ENCODE measurements at regions not wholly inside any gene's neighbourhood (a gene's known extent, or its start where the extent isn't known, plus 50 kb on each side); places are given as distances from the start of the nearest gene placed in this dataset.
"Not testable (repeated sequence)": the region's sequence is repeated elsewhere in the genome, so short reads cannot be mapped to it uniquely, and the experiment has no call there.

GRCh38 chr3:28042095-28042635 lies 199.3 kb upstream of the CMC1 start:
- no peak for DNase-seq

- no peak for DNase-seq
Measured at GRCh38 chr3:28042707-28043106, 198.7 kb upstream of the CMC1 start.

- no peak for DNase-seq
Measured at GRCh38 chr3:28050120-28050519, 191.3 kb upstream of the CMC1 start.

DNA sequence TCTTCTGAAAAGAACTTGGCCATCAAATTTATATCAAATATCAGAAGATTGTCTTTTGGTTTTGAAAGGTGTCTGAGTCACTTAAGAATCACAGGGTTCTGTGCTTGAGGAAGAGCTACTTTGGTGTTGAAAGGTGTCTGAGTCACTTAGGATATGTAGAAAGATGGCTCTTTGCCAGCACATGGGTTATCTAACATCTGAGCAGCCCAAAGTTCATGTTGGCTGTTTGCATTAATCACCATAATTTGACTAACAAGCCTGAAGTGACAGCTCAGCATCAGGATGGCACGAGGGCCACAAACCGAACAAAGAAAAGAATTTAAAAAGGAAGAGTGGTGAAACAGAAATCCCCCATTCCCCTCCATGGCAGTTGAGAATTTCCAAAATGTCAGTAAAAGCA lies 190.5 kb upstream of the CMC1 start:
- DNase-seq = no peak

GRCh38 chr3:28053759-28054158 lies 187.7 kb upstream of the CMC1 start:
- no peak for DNase-seq

DNA sequence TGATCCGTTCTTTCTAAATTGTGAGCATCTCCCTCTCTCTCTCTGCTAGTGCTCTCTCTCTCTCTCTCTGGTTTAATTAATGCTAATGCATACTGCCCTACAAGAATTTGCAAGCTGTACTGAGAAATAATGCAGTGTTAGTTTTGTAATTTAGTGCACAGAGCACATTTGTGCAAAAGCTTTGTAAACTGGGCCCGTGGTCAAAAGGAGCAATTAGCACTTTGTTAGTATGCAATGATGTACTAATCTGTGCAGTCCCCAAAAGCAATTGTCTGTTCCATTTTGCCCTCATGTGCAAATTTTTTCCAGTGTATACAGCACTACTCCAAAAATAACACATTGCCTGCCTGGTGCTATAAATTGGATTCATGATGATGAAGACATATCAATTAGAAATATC lies 184.6 kb upstream of the CMC1 start:
- DNase-seq = no peak

DNA sequence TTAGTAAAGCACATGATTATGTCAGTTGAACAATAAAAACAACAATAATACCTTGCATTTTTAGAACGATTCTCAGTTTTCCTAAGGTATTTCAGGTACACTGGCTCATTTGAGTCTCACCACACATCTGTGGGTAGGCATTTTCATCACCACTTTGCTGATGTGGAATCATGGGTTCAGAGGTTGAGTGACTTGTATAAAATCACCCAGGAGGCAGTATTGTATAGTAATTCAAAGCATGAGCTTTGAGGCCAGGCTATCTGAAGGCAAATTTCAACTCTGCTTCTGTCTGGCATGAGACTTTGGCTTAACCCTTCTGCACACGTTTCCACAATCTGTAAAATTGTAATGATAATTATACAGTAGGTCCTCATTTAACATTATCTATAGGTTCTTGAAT lies 183.9 kb upstream of the CMC1 start:
- no peak for DNase-seq

- not testable (repeated sequence) for DNase-seq
Measured at GRCh38 chr3:28059199-28059598, 182.2 kb upstream of the CMC1 start.

DNA sequence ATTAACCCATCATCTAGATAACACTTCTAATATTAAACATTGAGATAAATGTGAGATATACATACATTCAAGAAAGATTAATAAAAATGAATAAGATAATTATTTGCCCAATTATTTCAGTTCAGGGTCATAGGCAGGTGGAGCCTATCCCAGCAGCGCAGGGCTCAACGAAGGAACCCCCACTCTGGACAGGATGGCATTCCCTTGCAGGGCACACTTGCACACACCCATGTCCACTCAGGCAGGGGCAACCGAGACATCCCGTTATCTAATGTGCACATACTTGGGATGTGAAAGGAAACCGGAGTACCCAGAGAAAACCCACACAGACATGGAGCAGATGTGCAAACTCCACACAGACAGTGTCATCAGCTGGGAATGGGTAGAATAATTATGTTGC lies 175.4 kb upstream of the CMC1 start:
- DNase-seq = no peak

- no peak for DNase-seq
Measured at GRCh38 chr3:28067014-28067413, 174.4 kb upstream of the CMC1 start.

- DNase-seq = no peak
Measured at GRCh38 chr3:28068342-28068741, 173.1 kb upstream of the CMC1 start.

DNA sequence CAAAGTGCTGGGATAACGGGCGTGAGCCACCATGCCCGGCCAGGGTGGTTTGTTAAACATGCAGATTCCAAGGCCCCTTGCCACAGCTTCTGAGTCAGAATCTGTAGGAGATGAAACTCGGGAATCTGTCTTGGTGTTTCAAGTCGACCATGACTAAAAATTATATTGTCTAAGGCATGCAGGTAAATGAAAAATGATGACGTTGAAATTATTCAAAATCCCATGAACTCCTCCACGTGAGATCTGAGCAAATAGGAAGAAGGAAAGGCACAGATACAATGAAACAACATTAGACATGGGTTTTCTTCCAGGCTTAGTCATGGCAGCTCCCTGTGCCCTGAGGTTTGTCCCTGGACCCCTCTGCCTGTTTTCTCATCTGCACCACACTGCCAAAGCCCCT lies 172.0 kb upstream of the CMC1 start:
- no peak for DNase-seq

GRCh38 chr3:28076246-28076645 lies 165.2 kb upstream of the CMC1 start:
- DNase-seq = no peak

- no peak for DNase-seq
Measured at GRCh38 chr3:28077572-28077971, 163.8 kb upstream of the CMC1 start.

GRCh38 chr3:28078536-28078935 lies 162.9 kb upstream of the CMC1 start:
- no peak for DNase-seq

- no peak for DNase-seq
Measured at GRCh38 chr3:28080716-28081115, 160.7 kb upstream of the CMC1 start.

- no peak for DNase-seq
Measured at GRCh38 chr3:28081533-28081947, 159.9 kb upstream of the CMC1 start.

- DNase-seq = no peak
Measured at GRCh38 chr3:28087591-28087990, 153.8 kb upstream of the CMC1 start.

- DNase-seq = no peak
Measured at GRCh38 chr3:28088811-28089526, 152.4 kb upstream of the CMC1 start.

- DNase-seq = no peak
Measured at GRCh38 chr3:28089527-28089897, 151.9 kb upstream of the CMC1 start.

DNA sequence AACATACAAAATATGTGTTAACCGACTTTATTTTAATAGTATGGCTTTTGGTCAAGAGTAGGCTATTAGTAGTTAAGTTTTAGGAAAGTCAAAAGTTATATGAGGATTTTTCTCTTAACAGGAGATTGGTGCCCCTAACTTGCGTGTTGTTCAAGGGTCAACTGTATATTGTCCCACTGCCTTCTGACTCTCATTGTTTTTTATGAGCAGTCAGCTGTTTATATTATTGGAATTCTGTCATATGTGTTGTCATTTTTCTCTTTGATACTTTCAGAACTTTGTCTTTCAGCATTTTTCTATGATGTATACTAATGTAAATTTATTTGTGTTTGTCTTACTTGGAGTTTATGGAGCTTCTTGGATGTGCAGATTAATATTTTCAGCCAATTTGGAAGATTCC lies 142.1 kb upstream of the CMC1 start:
- DNase-seq = no peak

DNA sequence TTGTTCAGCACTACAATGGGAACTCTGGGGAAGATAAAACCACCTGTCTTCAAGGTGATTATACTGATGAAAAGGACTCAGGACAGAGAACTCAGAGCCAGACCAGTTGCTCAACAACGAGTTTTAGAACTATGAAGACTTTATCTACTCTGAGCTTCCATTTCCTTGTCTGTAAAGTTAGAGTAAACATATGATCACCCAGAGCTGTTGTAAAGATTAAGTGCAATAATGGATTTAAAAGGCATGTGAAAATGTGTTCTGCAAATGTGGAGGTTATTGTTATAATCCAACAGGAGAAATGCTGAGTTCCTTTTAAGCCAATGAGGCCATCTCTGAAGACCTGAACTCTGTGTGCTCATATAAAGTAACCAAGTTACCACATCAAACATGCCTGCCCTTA lies 139.7 kb upstream of the CMC1 start:
- no peak for DNase-seq

- DNase-seq = no peak
Measured at GRCh38 chr3:28103861-28104260, 137.6 kb upstream of the CMC1 start.

DNA sequence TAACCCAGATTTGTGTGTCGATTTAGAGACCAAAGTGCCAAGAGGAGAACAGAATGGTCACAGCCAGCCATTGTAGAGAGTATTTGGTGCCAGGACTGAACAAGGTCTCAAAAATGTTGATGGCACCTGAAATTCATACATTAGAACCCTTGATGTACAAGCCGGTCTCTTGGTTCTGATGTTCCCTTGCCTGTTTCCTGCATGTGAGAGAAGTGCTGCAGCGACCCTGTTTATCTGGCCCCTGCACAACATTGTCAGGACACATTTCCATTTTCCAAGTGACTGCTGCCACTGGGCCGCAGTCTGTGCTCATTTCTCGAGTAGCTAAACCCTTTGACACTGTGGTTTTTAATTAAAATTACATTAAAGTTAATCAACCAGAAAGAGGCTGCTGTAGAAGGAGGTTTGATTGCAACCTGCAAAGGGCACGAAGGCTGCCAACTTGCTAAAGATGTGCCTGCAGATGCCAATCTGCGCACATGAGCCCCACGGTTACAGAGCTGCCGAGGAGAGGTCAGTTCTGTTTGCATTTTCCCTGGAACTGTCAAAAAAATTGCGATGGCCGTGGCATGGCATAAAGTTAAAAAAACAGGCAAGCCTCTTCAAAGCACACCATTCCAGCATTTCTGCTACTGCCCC lies 136.4 kb upstream of the CMC1 start:
- no peak for DNase-seq

DNA sequence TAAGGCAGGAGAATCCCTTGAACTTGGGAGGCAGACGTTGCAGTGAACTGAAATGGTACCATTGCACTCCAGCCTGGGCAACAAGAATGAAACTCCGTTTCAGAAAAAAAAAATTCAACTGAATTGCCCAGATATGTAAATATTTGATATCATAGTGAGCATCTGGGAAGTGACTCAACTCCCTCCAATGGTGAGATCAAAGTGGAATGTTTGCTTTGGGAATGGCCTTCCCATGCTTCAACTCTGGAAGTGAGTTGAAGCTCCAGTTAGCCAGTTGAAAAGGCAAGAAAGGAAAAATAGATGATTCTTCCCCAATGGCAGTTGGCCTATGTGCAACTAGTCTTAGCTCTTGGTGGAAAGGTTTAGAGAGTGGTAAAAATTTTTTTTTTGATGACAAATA lies 131.6 kb upstream of the CMC1 start:
- no peak for DNase-seq
